GM19372 (cell line): ENCODE measurements at regions not wholly inside any gene's neighbourhood (a gene's known extent, or its start where the extent isn't known, plus 50 kb on each side); places are given as distances from the start of the nearest gene placed in this dataset.
"Not testable (repeated sequence)": the region's sequence is repeated elsewhere in the genome, so short reads cannot be mapped to it uniquely, and the experiment has no call there.

Experiments used
- ATAC-seq: cut with Tn5 transposase; IDR thresholded peaks from one replicate; pipeline ENCODE4 v1.9.1; 2021; ENCODE audit warnings: mild to moderate bottlenecking, low read depth, moderate library complexity; ENCODE audit not compliant: unreplicated experiment

DNA sequence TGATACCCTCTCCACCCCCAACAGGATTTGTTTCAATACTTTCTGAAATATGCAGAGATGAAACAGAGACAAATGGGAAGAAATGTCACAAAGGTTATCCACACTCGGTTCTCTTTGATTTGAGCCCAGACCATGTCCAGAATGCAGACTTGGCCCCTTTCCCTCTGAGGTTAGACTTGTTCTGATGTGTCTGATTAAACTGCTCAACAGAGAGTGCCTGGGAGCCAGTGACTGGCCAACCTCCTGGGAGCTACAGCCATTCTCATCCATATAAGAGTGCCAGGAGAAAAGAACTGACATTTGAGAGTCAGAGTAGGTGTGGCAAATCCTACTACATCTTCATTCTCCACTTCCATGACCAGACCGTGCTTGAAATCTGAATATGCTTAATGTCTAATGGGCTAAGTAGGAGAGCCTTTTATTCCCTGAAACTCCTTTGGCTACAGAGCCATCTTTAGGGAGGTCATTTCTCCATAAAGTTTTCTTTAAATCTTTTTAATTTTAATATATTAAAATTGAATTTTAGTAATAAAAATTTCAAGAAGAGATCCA lies 201.4 kb downstream of the BLID start:
- no peak for ATAC-seq

DNA sequence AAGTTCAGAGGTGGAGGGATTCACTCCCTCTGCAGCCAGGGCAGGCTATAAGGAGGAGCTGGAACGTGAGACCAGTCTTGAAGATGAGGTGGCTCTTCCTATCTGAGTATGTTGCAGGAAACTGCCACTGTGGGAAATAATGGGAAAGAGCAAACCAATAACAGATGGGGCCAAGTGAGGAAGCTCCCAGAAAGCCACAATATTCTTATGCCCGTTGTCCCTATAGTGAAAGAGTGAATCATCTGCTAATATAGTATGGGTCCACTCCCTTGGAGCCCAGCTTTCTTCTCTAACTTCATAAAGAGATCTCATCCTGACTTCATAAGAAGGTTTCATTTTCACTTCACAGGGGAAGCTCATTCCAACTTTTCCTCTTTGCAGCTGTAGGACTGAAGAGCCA lies 206.4 kb downstream of the BLID start:
- no peak for ATAC-seq

DNA sequence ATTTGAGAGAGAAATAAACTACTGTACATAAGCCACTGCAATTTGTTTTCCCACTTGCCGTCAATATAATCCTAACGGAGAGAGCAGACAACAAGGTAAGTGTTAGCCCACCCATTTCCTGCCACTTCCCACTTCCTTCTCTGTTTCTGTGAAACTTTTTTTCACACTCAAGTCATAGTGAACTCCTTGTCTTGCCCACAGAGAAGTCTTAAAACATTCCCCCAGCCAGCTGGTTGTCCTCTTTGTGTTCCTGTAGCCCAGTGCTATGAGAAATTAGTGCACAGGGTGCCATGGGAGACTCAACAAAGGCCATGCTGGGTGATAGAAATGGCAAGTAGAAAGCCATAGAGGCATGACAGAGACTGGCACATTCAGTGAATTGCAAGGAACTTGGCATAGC lies 208.6 kb downstream of the BLID start:
- ATAC-seq, result no peak

DNA sequence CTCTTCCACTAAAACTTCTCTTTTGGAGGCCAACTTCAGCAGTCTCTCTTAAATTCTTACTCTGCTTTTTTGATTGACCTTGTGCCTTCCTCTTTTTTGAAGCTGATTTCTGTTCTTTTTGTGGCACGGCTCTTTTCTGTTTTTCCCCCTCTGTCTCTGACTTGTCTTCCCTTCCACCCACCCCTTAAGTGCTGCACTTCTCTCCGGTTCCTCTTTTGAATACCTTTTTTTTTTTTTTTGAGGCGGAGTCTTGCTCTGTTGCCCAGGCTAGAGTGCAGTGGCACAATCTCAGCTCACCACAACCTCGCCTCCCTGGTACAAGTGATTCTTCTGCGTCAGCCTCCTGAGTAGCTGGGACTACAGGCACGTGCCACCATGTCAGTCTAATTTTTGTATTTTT lies 211.9 kb downstream of the BLID start:
- ATAC-seq, result no peak

DNA sequence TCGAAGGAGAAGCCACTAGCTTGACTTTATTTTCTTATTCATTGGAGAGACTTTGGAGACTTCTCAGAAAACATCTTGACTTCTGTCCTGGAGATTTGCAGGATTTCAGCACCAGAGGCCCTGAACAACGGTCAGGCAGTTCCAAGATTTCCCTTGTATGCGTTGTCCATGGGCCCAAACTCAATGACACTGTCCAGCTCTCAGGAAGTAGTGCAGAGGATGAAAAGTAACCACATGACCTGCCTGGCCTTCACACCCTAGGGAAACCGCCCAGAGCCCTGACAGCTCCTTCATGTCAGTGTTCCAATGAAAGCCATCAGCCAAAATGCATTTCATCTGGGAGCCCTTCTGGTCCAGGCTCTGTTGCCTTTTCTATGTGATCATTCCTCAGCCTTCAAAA lies 214.1 kb downstream of the BLID start:
- ATAC-seq, result no peak

DNA sequence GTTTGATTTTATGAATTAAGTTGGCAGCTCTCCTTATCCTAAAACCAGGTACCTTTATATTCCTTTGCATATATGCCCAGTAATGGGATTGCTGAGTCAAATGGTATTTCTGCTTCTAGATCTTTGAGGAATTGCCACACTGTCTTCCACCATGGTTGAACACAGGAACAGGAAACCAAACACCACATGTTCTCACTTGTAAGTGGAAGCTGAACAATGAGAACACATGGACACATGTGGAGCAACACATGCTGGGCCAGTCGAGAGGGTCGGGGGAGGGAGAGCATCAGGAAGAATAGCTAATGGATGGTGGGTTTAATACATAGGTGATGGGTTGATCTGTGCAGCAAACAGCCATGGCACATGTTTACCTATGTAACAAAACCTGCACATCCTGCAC lies 214.6 kb downstream of the BLID start:
- not testable (repeated sequence) for ATAC-seq

DNA sequence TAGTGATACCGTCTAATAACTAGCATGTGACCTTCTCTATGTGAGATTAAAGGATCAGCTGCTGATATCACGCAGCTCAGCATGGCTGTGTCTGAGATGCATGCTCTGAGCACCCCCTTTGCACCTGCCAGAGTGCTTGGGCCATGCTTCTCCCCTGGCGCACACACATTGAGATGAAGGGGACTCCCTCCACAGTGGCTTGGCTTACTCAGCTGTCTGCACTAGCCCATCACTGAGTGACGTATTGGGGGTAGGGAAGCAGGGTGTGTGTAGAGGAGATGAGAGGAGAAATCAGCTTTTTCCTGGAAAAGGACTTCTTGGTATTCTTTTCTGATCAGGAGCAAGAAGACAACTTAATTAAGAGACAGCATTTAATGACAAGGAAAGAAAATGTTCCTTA lies 216.5 kb downstream of the BLID start:
- ATAC-seq, result no peak

DNA sequence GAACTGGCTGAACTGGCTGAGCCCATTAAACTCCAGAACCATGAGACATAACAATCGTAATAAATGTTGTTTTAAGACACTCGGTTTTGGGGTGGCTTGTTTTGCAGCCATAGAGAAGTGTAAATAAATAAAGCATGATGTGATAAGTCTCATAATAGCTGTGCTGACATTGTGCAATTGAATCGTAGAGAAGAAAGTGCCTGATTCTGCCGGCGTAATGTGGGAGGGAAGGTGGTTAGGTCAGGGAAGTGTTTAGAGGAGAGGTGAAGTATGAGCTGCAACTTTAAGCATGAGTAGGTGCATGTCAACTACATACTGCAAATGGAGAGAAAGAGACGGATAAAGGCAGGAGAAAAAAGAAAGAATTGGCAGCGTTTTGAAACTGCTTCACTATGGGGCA lies 217.1 kb downstream of the BLID start:
- no peak for ATAC-seq

DNA sequence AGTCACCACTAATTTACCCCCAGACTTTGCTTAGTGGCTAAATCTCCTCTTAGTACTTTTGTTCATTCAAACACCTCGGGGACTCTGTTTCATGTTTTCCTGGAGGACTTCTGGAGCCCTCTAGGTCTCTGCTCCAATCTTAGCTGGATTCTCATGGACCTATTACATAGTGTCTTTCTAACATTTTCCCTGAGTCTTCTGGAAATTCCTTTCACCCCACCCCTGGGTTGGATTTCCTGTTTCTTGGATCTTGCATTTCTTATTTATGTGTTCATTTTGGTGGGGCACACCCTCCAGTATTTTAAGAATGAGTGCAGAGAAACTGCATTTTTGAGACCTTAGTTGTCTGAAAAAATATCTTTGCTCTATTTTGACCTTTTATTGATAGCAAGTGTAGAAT lies 220.1 kb downstream of the BLID start:
- ATAC-seq, result no peak

DNA sequence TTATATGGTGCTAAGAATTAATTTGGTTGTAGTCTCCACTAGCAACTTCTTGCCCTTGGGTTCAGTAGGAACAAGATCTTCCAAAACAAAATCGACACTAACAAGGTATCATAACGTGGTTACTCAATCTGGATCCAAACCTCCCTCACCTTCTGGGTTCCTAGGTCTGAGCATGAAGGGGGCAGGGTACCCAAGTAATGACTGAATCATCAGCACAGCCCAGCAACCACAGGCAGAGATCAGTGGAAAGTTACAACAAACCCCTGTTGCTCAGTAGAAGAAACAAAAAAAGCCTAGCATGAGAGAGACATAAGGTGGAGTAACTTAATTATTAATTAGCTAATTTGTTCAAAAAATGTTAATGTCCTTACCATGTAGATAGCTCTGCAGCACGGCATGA lies 221.4 kb downstream of the BLID start:
- no peak for ATAC-seq

DNA sequence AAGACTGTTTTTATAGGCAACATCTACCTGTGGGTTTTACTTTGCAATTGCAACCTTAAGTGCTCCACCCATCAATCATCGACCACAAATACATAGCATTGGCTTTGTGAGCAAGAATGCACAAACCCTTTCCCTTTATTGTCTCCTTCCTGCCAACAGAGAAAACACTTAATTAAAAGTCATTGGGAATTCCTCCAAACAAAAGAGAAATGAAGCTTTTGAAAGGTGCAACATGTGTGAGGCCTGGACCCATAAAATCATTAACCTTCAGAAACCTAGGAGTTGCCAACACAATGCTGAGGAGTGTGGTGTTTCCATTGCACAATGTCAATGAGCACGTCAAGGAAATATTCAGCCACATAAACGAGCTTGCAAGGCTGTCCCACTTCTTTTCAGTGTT lies 223.2 kb downstream of the BLID start:
- no peak for ATAC-seq

DNA sequence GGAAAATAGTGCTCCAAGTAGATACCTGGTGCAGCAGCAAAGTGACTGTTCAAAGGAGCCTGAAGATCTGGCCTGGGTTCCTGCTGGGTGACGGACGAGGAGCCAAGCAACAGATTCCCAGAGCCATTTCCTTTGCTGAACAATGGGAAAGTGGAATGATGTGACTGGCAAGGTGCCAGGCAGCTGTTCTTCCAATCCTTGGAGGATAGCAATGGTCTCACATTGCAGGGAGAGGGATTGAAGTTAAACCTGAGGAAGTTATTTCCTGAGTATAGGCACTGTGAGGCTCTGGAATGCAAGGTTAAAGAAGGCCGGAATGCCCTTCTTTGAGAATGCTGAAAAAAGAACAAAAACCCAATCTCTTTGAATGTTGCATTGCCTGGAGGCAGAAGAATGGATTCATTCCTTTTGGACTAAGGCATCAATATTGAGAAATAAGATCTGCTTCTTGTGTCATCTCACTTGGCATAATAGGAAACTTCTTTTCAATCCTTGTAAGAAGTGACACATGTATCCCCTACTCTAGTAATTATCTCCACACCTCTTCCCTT lies 223.8 kb downstream of the BLID start:
- ATAC-seq, result no peak

DNA sequence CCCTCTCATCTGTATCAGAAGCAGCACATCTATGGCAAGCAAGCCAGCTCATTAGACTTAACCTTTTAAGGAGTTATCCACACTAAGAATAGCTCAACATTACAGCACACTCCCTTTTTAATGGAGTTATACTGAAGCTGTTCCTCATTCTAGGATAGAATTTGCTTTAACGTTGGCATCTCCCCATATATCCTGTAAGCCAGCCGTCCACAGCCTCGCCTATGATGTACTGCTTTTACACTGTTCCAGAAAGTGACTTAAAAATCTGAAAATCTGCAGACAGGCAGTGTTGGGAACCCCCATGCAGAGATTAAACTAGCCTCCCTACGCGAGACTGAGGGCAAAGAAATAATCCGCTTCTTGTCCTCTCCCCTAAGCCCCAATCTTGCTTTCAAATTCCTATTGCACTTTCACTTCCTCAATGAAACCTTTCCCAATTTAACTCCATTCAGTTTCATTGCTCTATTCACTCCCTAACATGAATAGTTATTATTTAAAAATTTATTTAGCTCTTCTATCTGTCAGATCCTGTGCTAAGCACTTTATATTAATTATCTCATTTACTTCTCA lies 225.0 kb downstream of the BLID start:
- no peak for ATAC-seq

DNA sequence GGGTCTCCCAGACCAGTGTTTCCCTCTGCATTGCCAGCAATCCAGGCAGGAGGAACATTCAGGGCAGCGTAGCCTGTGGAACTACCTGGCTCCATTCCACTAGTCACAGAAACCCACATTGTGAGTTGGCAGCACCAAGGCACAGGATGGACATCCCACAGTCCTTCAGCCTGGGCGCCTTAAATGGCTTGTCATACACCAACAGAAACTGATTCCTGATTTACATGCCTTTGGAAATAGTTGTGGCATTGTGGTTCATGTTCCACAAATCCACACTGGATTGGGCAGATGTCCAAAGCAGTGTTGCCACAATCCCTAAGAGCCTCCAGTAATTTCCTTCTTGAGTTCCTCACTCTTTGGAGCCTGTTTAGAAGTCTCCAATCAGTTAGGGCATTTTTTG lies 225.6 kb downstream of the BLID start:
- no peak for ATAC-seq

DNA sequence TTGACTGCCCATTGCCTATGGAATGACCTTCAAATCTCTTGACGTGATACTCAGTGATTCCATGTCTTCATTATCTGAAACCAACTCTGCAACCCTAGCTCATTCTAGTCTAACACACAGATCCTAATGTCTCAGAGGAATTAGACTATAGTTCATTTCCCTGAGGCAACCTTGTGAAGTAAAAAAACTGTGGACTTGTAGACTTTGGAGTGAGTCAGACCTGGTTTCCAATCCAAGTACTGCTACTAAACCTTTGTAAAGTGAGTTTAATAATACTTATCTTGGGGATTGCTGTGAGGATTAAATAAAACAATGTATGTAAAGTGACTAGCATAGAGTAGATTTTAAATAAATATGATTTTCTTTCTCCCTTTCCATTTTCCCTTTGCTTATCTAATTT lies 226.1 kb downstream of the BLID start:
- ATAC-seq, result no peak

DNA sequence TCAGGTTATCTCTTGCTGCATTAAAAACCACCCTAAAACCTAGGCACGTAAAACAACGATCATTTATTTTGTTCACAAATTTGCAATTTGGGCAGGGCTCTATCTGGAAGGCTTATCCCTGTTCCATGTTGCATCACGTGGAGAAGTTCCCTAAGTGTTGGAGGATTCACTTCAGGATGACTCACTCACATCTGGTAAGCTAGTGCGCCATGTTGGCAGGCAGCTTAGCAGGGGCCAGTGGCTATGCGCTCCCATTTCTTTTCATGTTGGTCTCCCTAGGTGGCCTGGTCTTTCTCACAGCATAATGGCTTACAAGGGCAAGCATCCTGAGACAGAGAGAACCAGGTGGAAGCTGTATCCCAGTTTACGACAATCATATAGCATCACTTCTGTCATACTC lies 226.8 kb downstream of the BLID start:
- ATAC-seq, result no peak

DNA sequence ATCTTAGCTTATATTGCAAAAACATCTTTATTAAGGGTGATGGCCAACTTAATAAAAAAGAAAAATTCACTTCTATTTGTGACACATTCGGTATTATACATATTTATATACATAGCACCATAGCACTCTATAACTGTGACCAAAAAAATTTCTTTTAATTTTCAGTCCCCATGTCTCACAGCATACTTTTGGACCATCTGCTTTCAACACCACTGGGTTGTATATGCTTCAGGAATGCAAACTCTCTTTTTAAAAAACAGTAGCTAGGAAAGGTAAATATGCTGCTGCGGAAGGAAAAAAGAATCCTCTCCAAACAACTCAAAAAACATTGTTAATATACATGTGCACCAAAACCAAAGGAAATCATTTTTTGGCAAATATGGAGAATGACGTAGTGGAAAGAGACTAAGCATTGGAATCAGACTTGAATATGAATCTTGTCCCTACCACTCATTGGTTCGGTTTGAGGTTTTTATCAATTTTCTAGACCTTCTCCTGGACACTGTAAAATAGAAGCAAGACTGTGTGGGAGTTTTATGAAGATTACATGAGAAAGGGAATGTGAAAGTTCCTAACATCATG lies 227.9 kb downstream of the BLID start:
- ATAC-seq, result no peak

DNA sequence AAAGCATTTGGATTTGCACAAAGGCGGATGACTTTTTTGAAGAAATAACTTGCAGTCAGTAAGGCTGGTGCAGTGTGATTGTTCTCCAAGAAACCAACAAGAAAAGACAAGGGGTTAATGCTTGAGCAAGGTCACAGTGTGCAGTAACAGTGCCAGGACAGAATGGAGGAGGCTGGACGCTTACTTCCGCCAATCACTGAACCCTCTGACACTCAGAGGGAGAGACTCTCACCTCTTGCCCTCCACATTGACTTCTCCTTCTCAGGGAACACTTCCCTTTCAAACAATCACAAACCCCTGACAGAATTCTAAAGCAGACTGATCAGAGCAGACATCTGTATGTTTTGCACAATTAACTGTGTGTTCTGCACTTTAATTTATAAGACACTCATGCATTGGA lies 228.4 kb downstream of the BLID start:
- ATAC-seq, result no peak

DNA sequence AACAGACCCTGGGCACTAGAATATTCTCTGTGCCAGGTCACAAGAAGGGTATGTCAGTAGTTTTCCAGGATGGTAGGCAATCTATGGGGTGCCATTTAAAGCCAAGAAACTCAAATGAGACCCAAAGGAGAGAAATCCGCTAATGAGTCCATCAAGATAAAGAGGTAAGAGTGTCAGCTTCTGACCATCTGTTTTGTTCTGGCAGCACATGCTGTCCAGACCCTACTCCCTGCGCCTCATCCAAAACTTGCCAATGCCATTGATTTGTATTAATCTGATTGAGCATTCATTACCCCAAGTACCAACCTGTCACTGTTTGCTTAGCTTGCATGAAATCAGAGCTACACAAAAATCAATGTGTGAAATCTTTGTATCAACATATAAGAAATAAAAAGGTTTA lies 229.0 kb downstream of the BLID start:
- no peak for ATAC-seq

DNA sequence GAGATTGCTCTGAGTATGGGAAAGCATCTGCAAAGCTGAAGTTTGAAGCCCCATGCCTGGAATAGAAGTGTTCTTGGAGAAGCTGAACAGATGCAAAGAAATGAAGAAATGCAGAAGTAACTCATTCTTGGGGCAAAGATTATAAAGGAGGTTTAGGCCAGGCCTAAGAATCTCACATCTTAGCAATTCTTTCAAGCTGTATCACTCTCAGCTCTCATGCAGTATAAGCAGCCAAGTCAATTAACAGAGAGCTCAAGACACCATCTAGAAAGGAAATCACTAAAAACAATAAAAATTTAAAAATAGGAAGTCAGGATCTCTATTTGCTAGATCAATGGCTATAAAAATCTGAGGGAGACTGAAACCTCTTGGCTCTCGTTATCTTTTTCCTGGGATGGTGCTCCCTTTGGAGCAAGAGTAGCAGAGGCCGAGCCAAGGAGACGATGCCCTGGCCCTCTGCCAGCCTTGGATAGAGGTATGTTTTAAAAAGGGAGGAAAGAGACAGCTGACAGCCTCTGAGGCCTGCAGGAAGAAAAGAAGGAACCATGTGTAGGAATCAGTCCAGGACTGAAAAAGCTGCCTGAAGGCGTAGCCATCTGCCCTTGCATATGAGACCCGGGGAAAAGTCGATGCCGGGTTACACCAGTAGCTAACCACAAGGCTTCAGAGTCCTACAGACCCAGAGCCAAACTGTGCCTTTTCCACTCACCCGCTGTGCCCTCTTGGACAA lies 229.8 kb downstream of the BLID start:
- ATAC-seq, result no peak

DNA sequence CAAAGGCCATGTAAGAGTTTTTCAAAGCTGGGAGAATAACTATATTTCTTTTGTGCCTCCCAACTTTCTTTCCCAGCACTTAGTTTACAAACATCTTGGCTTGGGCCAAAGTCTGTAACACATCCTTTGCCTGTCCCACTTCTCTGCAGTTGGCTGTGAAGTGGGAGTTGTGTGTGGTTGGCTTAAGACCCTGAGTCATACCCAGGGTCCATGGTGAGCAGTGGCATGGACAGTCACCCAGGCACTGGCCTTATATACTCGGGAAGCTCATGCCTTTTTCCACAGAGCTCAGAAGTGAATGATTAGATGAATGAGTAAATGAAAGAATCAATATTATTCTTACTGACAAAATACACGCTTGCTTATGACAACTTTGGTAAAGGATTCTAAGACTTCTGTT lies 231.4 kb downstream of the BLID start:
- no peak for ATAC-seq

DNA sequence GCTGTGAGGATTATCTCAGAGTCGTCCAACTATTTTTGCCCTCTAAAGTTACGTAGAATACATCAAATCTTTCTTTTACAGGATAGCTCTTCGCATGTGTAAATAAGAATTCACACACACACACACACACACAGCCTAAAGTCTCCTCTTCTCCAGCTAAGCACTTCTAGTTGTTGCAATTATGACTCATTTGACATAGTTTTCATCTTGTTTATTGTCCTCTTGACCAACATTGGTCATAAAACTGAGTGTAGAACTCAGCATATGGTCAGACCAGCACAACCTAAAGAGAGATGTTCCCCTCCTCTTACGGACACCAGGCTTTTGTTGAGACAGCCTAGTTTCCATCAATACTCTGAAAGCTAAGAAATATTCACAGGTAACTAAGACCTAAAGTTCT lies 234.2 kb downstream of the BLID start:
- no peak for ATAC-seq
